ENCODE measurements at regions not wholly inside any gene's neighbourhood (a gene's known extent, or its start where the extent isn't known, plus 50 kb on each side); places are given as distances from the start of the nearest gene placed in this dataset.
A peak's percentile ranks its signal among the peaks of the same experiment; 100 is the strongest.

DNA sequence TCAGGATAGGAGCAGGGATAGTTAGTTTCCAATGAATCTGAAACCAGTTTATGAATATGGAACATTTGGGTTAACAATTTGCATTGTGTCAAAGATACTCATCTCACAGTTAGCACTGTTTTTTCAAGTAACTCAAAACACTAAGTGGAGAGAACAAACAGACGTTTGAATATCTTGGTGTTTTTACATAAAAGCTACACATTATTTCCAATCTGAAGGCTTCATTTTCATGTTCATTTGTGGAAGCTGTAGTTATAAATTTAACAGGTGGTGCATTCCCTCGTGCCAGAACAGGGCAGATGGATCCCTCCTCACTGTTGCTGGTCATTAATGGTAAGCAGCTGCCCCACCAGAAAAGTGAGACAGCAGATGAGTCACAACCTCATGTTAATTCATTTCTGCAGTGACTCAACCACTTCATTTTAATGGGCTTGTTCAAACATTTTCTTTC, 286.9 kb downstream of the TMX3 start:
- peak; percentile 67 for DNase-seq (ENCODE audit: low read depth)
- TF ChIP-seq, protein P1, sequence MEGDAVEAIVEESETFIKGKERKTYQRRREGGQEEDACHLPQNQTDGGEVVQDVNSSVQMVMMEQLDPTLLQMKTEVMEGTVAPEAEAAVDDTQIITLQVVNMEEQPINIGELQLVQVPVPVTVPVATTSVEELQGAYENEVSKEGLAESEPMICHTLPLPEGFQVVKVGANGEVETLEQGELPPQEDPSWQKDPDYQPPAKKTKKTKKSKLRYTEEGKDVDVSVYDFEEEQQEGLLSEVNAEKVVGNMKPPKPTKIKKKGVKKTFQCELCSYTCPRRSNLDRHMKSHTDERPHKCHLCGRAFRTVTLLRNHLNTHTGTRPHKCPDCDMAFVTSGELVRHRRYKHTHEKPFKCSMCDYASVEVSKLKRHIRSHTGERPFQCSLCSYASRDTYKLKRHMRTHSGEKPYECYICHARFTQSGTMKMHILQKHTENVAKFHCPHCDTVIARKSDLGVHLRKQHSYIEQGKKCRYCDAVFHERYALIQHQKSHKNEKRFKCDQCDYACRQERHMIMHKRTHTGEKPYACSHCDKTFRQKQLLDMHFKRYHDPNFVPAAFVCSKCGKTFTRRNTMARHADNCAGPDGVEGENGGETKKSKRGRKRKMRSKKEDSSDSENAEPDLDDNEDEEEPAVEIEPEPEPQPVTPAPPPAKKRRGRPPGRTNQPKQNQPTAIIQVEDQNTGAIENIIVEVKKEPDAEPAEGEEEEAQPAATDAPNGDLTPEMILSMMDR (conservative IDR thresholded peaks at IDR 0.05; ENCODE audit: low read depth, low read length) = no peak
- no peak overlapping the region for H3K4me3 ChIP-seq (ENCODE audit: low read length)

DNA sequence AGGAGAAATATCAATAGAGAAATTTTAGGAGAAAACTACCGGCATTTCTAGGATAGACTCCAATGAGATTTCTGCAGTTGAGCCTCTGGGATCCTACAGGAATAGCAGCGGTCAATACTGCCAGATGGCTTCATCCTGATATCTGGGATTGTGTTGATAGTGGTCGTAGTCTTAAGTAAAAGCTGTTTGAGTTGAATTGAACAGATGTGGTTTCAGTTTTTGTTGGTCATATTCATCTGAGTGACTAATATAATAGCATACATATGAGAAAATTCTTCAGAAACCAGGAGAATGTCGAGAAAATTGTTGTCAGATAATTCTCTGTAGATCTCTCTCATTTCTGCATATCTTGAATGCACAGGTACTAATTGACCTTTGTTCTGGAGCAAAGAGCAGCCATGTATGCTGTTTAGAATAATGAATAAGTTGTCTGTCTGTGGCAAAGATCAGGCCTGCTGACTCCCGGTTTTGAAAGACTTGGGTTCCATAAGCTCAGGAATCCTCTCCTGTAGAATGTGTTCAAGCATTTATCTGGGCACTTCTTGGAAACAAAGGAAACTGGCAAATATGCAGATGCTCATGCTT, 288.1 kb downstream of the TMX3 start:
- DNase-seq (ENCODE audit: low read depth) = no peak
- TF ChIP-seq, protein P1 (conservative IDR thresholded peaks at IDR 0.05; ENCODE audit: low read depth, low read length) = no peak
- H3K4me3 ChIP-seq (ENCODE audit: low read length) = no peak overlapping the region

DNA sequence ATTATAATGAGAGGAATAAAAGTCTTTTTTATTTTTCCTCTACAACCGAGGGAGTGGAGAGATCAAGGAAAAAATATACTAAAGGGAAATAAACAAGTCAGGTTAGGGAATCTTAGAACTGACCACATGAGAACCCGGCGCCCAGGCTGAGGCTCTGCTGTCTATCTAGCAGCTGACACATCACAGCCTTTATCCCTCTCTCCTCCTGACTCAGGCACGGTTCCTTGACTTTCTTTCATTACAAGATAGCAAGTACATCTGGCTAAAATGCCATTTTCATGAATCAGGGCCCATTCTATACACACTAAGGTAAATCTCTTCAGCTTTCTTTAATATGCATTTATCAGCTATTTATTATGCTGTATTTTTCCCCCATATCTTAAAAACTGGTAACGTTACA, 296.0 kb downstream of the TMX3 start:
- DNase-seq (ENCODE audit: low read depth) = no peak
- H3K4me3 ChIP-seq (ENCODE audit: low read length) = no peak overlapping the region
- TF ChIP-seq, protein P1 (conservative IDR thresholded peaks at IDR 0.05; ENCODE audit: low read depth, low read length) = no peak

DNA sequence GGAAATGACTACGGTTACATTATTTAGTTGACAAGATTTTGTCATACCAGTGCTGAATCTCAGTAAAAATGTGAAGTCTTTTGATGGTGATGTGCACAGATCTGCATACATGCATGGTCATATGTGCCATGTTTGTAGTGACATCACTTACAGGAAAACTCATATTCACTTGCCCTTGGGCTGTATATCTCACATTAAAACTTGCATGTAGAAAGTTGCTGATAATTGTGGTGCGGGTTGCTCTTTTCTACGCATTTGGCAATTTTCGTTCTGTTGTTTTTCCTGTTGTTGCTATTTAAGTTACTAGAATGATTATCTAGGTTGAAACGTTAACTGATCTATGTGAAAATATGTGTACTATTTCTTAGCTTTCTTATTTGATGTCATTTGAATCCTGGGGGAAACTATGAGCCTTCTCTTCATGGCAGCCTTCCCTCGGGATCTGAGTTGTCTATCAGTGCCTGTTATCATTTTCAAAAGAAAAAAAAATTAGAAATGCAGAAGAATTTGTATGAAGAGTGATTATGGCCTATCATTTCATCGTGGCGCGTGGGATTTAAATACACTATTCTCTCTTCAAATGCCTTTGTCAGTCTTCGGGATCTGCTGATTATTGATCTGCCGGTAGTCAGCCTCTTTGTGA, 296.6 kb downstream of the TMX3 start:
- TF ChIP-seq, protein P1 (conservative IDR thresholded peaks at IDR 0.05; ENCODE audit: low read depth, low read length) = no peak
- DNase-seq (ENCODE audit: low read depth) = no peak
- H3K4me3 ChIP-seq (ENCODE audit: low read length) = no peak overlapping the region

DNA sequence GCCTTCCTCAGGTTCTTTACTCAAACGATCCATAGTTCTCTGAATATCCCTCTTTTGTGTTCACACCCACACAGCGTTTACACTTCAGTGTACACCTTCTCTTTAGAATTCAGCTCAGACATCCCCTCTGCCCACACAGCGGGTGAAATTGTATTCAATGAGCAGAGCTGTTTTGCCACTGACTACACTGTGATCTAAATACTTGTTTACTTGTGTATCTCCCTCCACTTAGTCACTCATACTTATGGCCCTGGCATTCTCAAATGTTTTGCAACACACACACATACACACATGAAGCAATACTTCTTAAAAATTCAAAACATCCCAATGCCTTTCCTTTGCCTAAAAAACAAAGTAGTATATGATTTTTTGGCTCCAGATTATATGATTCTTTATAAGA, 297.1 kb downstream of the TMX3 start:
- DNase-seq (ENCODE audit: low read depth) = no peak
- no peak overlapping the region for H3K4me3 ChIP-seq (ENCODE audit: low read length)
- TF ChIP-seq, protein P1 (conservative IDR thresholded peaks at IDR 0.05; ENCODE audit: low read depth, low read length) = no peak

DNA sequence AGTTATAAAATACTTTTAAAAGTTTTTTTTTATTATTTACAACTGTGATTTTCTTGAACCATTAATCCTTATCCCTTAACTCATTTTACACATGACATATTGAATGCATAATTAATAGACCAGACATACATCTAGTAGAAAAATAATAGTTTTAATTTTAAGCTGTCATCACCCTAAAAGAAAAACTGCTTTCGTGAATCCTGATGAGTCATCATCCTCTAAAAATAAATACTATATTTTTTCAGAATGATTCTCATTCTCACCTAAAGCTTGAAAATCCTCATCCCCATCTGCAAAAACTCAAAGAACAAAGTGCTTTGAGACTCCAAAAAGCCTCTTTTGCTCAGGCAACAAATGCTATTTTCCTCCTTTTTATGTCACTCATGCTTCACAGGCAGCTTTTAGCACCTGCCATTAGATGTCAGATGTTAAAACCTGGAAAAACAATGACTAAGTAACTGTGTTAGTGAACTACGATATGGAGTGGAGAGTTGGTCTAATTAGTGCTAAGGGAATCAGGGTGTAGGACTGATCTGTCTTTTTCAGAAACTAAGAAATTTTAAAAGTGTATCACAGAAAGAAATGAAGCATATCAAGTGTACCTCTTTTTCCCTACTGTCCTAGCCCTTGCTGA, 297.6 kb downstream of the TMX3 start:
- TF ChIP-seq, protein P1 (conservative IDR thresholded peaks at IDR 0.05; ENCODE audit: low read depth, low read length) = no peak
- no peak for DNase-seq (ENCODE audit: low read depth)
- H3K4me3 ChIP-seq (ENCODE audit: low read length) = no peak overlapping the region

DNA sequence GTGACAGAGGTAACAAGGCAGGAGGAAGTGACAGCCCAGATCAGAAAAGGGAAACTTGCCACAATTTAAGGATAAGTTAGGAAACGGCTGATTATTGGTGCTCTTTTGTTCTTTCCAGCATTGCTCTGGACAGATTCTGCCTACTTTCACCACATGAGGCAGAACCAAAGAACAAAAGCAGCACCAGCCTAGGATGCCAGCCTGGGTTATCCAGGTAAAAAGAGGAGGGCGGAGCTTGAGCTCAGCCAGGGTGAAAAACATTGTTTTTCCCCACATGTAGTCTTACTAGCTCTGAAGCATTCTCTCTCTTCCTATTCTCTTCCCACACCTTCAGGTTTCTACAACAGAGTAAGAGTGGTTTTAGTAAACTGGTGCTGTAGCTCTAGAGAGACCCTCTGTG, 300.5 kb downstream of the TMX3 start:
- no peak overlapping the region for H3K4me3 ChIP-seq (ENCODE audit: low read length)
- TF ChIP-seq, protein P1 (conservative IDR thresholded peaks at IDR 0.05; ENCODE audit: low read depth, low read length) = no peak
- DNase-seq (ENCODE audit: low read depth) = no peak

Measured in retinal pigment epithelial cell (primary cell).